GM18867 (cell line): ENCODE measurements at regions not wholly inside any gene's neighbourhood (a gene's known extent, or its start where the extent isn't known, plus 50 kb on each side); places are given as distances from the start of the nearest gene placed in this dataset.
"Not testable (repeated sequence)": the region's sequence is repeated elsewhere in the genome, so short reads cannot be mapped to it uniquely, and the experiment has no call there.

Experiments used
- ATAC-seq: cut with Tn5 transposase; IDR thresholded peaks from one replicate; pipeline ENCODE4 v1.9.1; 2021; ENCODE audit warnings: mild to moderate bottlenecking, moderate library complexity; ENCODE audit not compliant: unreplicated experiment

GRCh38 chr10:64103750-64104470 lies 582.7 kb downstream of the REEP3 start:
- ATAC-seq = no peak

GRCh38 chr10:64109926-64110495 lies 588.8 kb downstream of the REEP3 start:
- ATAC-seq = no peak

- peak; percentile 35 for ATAC-seq
Observed at GRCh38 chr10:64112701-64113355, 591.6 kb downstream of the REEP3 start.

DNA sequence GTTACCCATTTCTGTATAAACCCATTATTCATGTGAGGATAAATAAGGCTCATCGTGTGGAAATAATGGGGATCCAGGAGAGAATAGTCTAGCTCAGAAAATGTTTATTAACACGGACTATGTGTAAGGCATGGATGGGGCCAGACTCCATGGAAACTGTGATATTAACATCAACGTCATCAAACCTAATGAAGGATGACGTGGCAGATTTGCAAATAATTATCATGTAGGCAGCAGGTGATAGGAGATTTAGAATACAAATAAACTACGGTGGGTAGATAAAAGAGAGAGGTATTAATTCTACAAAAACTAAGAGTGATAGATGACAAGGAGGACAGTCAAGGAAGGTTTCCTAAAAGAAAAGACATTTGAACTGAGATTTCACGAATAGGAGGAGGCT lies 592.2 kb downstream of the REEP3 start:
- ATAC-seq = no peak

DNA sequence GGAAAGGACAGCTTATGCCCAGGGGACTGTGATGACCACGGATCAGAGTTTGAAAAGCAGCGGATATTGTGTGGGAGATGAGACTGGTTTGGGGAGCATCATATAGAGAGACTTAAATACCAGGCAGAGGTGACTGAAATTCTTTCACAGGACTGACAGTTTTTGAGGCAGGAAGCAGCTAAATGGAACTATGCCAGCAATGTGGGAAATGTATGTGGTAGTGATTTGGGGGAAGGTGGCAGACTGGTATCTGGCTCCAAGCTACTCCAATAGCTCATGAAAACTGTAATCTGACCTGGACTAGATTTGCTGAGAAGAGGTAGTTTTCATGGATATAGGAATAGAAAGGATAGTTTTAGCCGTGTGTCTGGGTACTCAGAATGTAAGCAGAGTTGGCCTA lies 592.6 kb downstream of the REEP3 start:
- ATAC-seq = no peak

GRCh38 chr10:64115471-64115870 lies 594.3 kb downstream of the REEP3 start:
- no peak for ATAC-seq

- ATAC-seq = peak; percentile 59
Observed at GRCh38 chr10:64115908-64116643, 594.9 kb downstream of the REEP3 start.

DNA sequence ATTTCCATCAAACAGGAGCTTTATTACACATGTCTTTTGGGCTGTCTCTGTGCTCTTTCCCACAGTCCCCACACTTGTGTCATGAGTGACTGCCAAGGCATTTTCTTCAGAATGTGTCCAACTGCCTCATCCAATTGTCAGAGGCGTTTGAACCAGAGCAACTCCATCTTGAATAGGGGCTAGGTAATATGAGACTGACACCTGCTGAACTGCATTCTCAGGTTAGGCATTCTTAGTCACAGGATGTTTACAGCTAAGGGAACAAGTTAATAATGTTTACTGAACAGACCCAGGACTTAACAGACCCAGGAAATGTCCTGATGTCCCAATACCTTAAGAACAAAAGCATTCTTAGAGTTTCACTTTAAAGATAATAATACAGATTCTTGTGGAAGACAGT lies 595.5 kb downstream of the REEP3 start:
- no peak for ATAC-seq

DNA sequence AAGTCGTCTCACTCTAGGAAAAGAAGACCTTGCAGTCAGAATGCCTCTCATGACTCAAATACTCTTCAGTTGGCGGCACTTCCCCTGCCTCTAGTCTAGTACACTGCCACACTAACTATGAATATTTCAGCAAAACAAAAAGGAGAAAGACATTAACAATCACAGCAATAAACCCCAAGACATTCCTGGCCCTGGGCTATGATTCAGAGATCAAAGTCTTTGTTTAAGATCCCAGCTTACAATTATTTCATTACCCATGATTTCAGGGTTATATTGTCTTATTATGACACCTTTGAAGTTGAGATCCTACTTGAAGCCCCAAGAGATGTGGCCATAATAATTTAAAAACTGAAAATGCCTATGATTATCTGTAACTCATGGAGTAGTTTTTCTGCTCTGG lies 597.5 kb downstream of the REEP3 start:
- ATAC-seq = no peak

DNA sequence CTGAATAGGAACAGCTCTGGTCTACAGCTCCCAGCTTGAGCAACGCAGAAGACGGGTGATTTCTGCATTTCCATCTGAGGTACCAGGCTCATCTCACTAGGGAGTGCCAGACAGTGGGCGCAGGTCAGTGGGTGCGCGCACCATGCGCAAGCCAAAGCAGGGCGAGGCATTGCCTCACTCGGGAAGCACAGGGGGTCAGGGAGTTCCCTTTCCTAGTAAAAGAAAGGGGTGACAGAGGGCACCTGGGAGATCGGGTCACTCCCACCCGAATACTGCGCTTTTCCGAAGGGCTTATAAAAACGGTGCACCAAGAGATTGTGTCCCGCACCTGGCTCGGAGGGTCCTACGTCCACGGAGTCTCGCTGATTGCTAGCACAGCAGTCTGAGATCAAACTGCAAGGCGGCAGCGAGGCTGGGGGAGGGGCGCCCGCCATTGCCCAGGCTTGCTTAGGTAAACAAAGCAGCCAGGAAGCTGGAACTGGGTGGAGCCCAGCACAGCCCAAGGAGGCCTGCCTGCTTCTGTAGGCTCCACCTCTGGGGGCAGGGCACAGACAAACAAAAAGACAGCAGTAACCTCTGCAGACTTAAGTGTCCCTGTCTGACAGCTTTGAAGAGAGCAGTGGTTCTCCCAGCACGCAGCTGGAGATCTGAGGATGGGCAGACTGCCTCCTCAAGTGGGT lies 599.2 kb downstream of the REEP3 start:
- not testable (repeated sequence) for ATAC-seq

GRCh38 chr10:64130152-64130551 lies 609.0 kb downstream of the REEP3 start:
- ATAC-seq = no peak

- no peak for ATAC-seq
Observed at GRCh38 chr10:64134676-64135075, 613.5 kb downstream of the REEP3 start.

DNA sequence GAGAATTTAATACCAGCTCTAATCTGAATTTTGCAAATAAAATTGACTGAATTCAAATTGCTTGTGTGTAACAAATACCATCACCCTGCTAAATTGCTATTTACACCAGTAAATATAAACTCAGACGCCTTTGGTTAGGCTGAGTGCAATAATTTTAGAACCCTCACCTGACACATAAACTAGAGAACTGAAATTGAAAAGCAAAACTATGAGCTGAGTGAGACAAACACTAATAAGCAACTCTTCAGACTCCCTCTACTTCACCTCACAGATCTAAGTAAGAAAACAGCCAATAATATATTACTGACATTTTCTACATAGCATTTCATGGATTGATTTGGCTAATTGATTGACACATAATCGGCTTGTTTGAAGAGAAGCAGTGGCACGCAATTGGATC lies 621.2 kb downstream of the REEP3 start:
- ATAC-seq = peak; percentile 88

- no peak for ATAC-seq
Observed at GRCh38 chr10:64148607-64149006, 627.4 kb downstream of the REEP3 start.

- ATAC-seq = no peak
Observed at GRCh38 chr10:64156166-64156565, 635.0 kb downstream of the REEP3 start.

DNA sequence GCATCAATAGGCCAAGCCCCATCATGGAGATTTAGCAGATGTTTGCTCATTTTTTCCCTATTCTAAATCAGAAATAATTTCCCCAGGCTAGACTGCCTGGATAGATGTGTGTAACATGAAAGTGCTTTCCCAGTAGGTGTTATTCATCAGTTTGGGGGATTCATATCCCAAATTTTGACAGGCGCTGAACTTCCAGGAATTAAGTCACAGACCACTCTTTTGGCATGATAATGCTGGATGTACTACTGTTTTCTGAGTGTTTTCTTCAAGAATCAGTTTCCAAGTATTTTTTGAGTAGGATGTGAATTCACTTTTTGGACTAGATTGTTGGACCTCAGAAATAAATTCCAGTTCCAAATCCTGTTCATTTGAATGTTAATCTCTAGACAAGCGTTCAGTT lies 637.4 kb downstream of the REEP3 start:
- no peak for ATAC-seq

- no peak for ATAC-seq
Observed at GRCh38 chr10:64159910-64160872, 639.0 kb downstream of the REEP3 start.

DNA sequence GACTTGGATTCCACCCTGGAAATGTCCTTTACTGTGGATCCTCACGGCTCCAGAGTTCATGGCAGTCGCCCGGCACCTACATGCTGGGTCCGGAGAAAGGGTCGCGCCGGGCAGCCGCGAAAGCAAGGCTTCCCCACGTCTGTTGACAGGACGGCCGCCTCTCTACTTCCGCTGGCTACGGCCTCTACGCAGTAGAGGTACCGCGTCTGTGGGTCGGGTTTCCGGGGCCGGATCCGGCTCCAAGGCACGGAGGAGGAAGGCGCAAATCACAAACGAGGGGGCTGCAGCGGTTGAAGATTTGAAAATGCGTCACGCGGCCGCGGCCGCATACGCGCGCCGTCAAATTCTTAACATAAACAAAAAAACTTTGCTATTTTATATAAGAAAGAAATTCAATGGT lies 649.6 kb downstream of the REEP3 start:
- ATAC-seq = no peak

- no peak for ATAC-seq
Observed at GRCh38 chr10:64173826-64174225, 652.6 kb downstream of the REEP3 start.

- ATAC-seq = no peak
Observed at GRCh38 chr10:64174666-64175255, 653.6 kb downstream of the REEP3 start.
